Mesenchymal stem cell (in vitro differentiated cells and primary cell): ENCODE measurements at regions not wholly inside any gene's neighbourhood (a gene's known extent, or its start where the extent isn't known, plus 50 kb on each side); places are given as distances from the start of the nearest gene placed in this dataset.

ENCODE experiments used
- DNase-seq: peaks from one replicate; pipeline ENCODE4 v3.0.0-alpha.2; 2013
- H2AFZ ChIP-seq: one replicate; pipeline ENCODE4 v1.6.1; 2013; ENCODE audit warnings: low read depth, mild to moderate bottlenecking, control low read depth, inconsistent platforms, low read length, moderate library complexity
- H2AK5ac ChIP-seq: 2 replicates; pipeline ENCODE4 v1.6.1; 2013; ENCODE audit warnings: low read length, moderate library complexity, mild to moderate bottlenecking, inconsistent platforms; ENCODE audit not compliant: severe bottlenecking
- H2BK120ac ChIP-seq: one replicate; pipeline ENCODE4 v1.6.1; 2013; ENCODE audit warnings: low read depth, mild to moderate bottlenecking, inconsistent platforms, low read length, moderate library complexity
- H2BK12ac ChIP-seq, 2 experiments: one replicate each; pipeline ENCODE4 v1.6.1; 2013; ENCODE audit warnings: inconsistent platforms in 2 of 2, low read length in 2 of 2, mild to moderate bottlenecking in 2 of 2, moderate library complexity in 2 of 2, control low read depth in 1 of 2
- H2BK15ac ChIP-seq: one replicate; pipeline ENCODE4 v1.6.1; 2013; ENCODE audit warnings: mild to moderate bottlenecking, low read depth, inconsistent platforms; ENCODE audit not compliant: poor library complexity, severe bottlenecking
- H2BK5ac ChIP-seq: 2 replicates; pipeline ENCODE4 v1.6.1; 2013; ENCODE audit warnings: low read depth, mild to moderate bottlenecking, low read length, control low read depth, inconsistent platforms; ENCODE audit not compliant: poor library complexity, severe bottlenecking
- H3K14ac ChIP-seq, 2 experiments: one replicate each; pipeline ENCODE4 v1.6.1; 2013; ENCODE audit warnings: inconsistent platforms in 2 of 2, low read length in 2 of 2, control low read depth in 1 of 2, mild to moderate bottlenecking in 1 of 2, moderate library complexity in 1 of 2
- H3K18ac ChIP-seq, 2 experiments: one replicate each; pipeline ENCODE4 v1.6.1; 2013; ENCODE audit warnings: inconsistent platforms in 2 of 2, low read length in 2 of 2, control low read depth in 1 of 2, low read depth in 1 of 2, mild to moderate bottlenecking in 1 of 2
- H3K23ac ChIP-seq, 2 experiments: one replicate each; pipeline ENCODE4 v1.6.1; 2013; ENCODE audit warnings: inconsistent platforms in 2 of 2, low read length in 2 of 2, mild to moderate bottlenecking in 2 of 2, moderate library complexity in 2 of 2, control low read depth in 1 of 2
- H3K27ac ChIP-seq: 2 replicates; pipeline ENCODE4 v1.5.1; 2013; ENCODE audit warnings: mild to moderate bottlenecking, moderate library complexity, low read length, control low read depth, inconsistent platforms; ENCODE audit not compliant: poor library complexity, severe bottlenecking
- H3K27me3 ChIP-seq, 2 experiments: 2 replicates each; pipeline versions ENCODE4 v1.6.1 to v1.7.0; 2013; ENCODE audit warnings: low read length in 2 of 2, mild to moderate bottlenecking in 2 of 2, moderate library complexity in 2 of 2, control low read depth in 1 of 2, inconsistent platforms in 1 of 2; ENCODE audit not compliant: control insufficient read depth in 1 of 2, insufficient read depth in 1 of 2
- H3K36me3 ChIP-seq, 2 experiments: 2 replicates each; pipeline versions ENCODE4 v1.6.1 to v1.7.0; 2013; ENCODE audit warnings: low read length in 2 of 2, control low read depth in 1 of 2, inconsistent platforms in 1 of 2, low read depth in 1 of 2, mild to moderate bottlenecking in 1 of 2; ENCODE audit not compliant: insufficient read depth in 2 of 2, control insufficient read depth in 1 of 2
- H3K4ac ChIP-seq, 2 experiments: one replicate each; pipeline ENCODE4 v1.6.1; 2013; ENCODE audit warnings: inconsistent platforms in 2 of 2, low read length in 2 of 2, mild to moderate bottlenecking in 2 of 2, moderate library complexity in 2 of 2, control low read depth in 1 of 2, low read depth in 1 of 2
- H3K4me1 ChIP-seq: 2 replicates; pipeline ENCODE4 v1.6.1; 2013; ENCODE audit warnings: low read depth, low read length, control low read depth; ENCODE audit not compliant: control insufficient read depth, insufficient read depth
- H3K4me2 ChIP-seq: 2 replicates; pipeline ENCODE4 v1.6.1; 2013; ENCODE audit warnings: low read length, mild to moderate bottlenecking, inconsistent platforms; ENCODE audit not compliant: poor library complexity, severe bottlenecking
- H3K4me3 ChIP-seq, 2 experiments: 2 replicates each; pipeline versions ENCODE4 v1.5.1 to v1.7.0; 2013; ENCODE audit warnings: low read length in 2 of 2, mild to moderate bottlenecking in 2 of 2, control low read depth in 1 of 2, low read depth in 1 of 2; ENCODE audit not compliant: insufficient read depth in 1 of 2
- H3K79me1 ChIP-seq: replicated peaks from 2 replicates; pipeline ENCODE4 v1.6.1; 2013; ENCODE audit warnings: mild to moderate bottlenecking, control low read depth, low read length, inconsistent platforms; ENCODE audit not compliant: poor library complexity, severe bottlenecking
- H3K9ac ChIP-seq: 2 replicates; pipeline ENCODE4 v1.7.0; 2013; ENCODE audit warnings: mild to moderate bottlenecking, low read length, moderate library complexity
- H3K9me3 ChIP-seq: 2 replicates; pipeline ENCODE4 v1.7.0; 2013; ENCODE audit warnings: mild to moderate bottlenecking, low read length; ENCODE audit not compliant: control insufficient read depth
- H4K8ac ChIP-seq: one replicate; pipeline ENCODE4 v1.6.1; 2013; ENCODE audit warnings: inconsistent platforms, mild to moderate bottlenecking, low read length, moderate library complexity
- H4K91ac ChIP-seq: one replicate; pipeline ENCODE4 v1.6.1; 2013; ENCODE audit warnings: mild to moderate bottlenecking, low read length, inconsistent platforms
- WGBS: methylation state at CpG from one replicate; pipeline ENCODE4 v1.1.7; 2013; ENCODE audit warnings: mixed read lengths; 5-methylcytosine and 5-hydroxymethylcytosine counted together

GRCh38 chr18:55781481-55781957 lies 193.5 kb upstream of the TCF4 start:
- Histone ChIP-seq H3K4me3 (no peak overlapping the region), H3K23ac (no peak overlapping the region), H2AFZ (no peak overlapping the region), H2BK5ac (no peak overlapping the region), H3K14ac (no peak overlapping the region), H3K18ac (no peak overlapping the region), H3K27me3 (no peaks in the 10 kb centered on the region), H3K27ac (no peak overlapping the region), H3K4me1 (peaks cover 9% of the 10 kb centered on the region), H3K9ac (peak overlapping the region; percentile 37), H3K36me3 (peaks cover 0 to 4% of the 10 kb centered on the region in 2 experiments), H2BK120ac (no peak overlapping the region), H4K8ac (no peak overlapping the region), H4K91ac (no peak overlapping the region), H3K79me1 (no peaks in the 10 kb centered on the region), H3K9me3 (no peaks in the 10 kb centered on the region), H3K4me2 (peak overlapping the region; percentile 31), H2BK15ac (no peak overlapping the region), H3K4ac (no peak overlapping the region), H2AK5ac (no peak overlapping the region), H2BK12ac (no peak overlapping the region)
- peak; percentile 79 for DNase-seq
- WGBS: 12% methylated on average over 6 of the region's 6 CpGs

GRCh38 chr18:55780586-55781071 lies 192.6 kb upstream of the TCF4 start:
- no peak overlapping the region for H3K27ac ChIP-seq
- H2BK120ac ChIP-seq: peak overlapping the region; percentile 61
- DNase-seq: no peak
- H3K9ac ChIP-seq: peak overlapping the region; percentile 86
- H2AFZ ChIP-seq: peak overlapping the region; percentile 91
- H2BK15ac ChIP-seq: peak overlapping the region; percentile 94
- peak overlapping the region; percentile 36 to 95 for H3K14ac ChIP-seq
- WGBS: 36% methylated on average over 7 of the region's 9 CpGs
- peak overlapping the region; percentile 38 for H2BK5ac ChIP-seq
- H3K27me3 ChIP-seq: no peaks in the 10 kb centered on the region
- peaks cover 0 to 4% of the 10 kb centered on the region in 2 experiments for H3K36me3 ChIP-seq
- H2BK12ac ChIP-seq: peak overlapping the region in 1 of 2 experiments; percentile 98
- peak overlapping the region; percentile 79 to 82 for H3K4me3 ChIP-seq
- peak overlapping the region; percentile 93 for H4K91ac ChIP-seq
- no peak overlapping the region for H2AK5ac ChIP-seq
- H3K18ac ChIP-seq: peak overlapping the region; percentile 95 to 97
- H3K23ac ChIP-seq: peak overlapping the region; percentile 34 to 40
- no peaks in the 10 kb centered on the region for H3K9me3 ChIP-seq
- peak overlapping the region; percentile 64 to 82 for H3K4ac ChIP-seq
- H3K79me1 ChIP-seq: no peaks in the 10 kb centered on the region
- H4K8ac ChIP-seq: peak overlapping the region; percentile 69
- H3K4me1 ChIP-seq: peaks cover 9% of the 10 kb centered on the region
- peak overlapping the region; percentile 99 for H3K4me2 ChIP-seq

DNA sequence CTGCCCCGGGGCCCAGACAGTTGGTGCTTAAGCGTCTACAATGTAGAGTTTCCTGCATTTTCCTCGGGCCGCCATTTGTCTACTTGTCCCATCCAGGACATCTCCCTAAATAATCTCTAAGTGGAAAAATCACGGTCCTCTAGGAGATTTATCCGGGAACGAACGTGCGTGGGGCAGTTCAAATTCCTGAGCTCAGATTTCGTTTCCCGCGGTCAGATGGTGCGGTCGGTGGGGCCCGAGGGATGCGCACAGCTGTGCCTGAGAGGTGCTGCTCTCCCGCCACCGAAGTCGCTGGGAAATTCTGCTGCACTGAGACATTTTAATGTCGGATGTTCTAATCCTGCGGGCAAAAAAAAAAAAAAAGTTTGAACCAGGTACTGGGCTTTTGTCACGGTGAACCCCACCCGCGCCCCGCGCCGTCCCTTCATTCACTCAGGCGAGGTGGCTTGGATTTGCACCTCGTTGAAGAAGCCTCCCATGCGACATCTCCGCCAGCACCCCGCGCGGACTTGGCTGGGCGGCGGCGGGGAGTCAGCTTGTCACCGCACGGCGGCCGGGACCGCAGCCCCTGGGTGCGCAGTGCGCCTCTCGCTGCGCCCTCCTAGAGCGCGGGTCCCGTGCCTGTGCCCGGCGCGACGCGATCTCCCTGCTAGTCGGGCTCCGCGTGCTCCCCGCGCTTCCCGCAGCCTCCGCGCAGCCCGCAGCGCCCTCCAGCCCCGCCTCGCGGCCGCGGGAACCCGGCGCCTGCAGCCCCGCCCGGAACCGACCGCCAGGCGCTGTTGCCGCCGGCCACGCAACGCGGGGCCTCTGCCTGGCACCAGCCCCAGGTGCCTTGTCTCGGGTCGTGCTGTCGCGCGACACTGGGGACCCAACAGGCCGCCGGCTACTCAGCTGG lies 191.9 kb upstream of the TCF4 start:
- H3K36me3 ChIP-seq: peaks cover 0 to 4% of the 10 kb centered on the region in 2 experiments
- H3K79me1 ChIP-seq: no peaks in the 10 kb centered on the region
- peak overlapping the region; percentile 36 to 95 for H3K14ac ChIP-seq
- H3K4me2 ChIP-seq: peak overlapping the region; percentile 99
- H3K4me3 ChIP-seq: peak overlapping the region; percentile 79 to 82
- peak overlapping the region; percentile 94 for H2BK15ac ChIP-seq
- peak overlapping the region; percentile 38 for H2BK5ac ChIP-seq
- H4K91ac ChIP-seq: peak overlapping the region; percentile 93
- H3K4ac ChIP-seq: peak overlapping the region; percentile 64 to 86
- H3K27me3 ChIP-seq: no peaks in the 10 kb centered on the region
- H2BK120ac ChIP-seq: peak overlapping the region; percentile 61
- H4K8ac ChIP-seq: peak overlapping the region; percentile 77
- H3K23ac ChIP-seq: peak overlapping the region; percentile 34 to 98
- no peak overlapping the region for H3K27ac ChIP-seq
- peaks cover 9% of the 10 kb centered on the region for H3K4me1 ChIP-seq
- peak overlapping the region; percentile 84 to 98 for H2BK12ac ChIP-seq
- H2AFZ ChIP-seq: peak overlapping the region; percentile 91
- DNase-seq: peak; percentile 50
- H3K9ac ChIP-seq: peak overlapping the region; percentile 86
- H2AK5ac ChIP-seq: no peak overlapping the region
- WGBS: 2% methylated on average over 72 of the region's 88 CpGs
- no peaks in the 10 kb centered on the region for H3K9me3 ChIP-seq
- peak overlapping the region; percentile 95 to 97 for H3K18ac ChIP-seq
